ENCODE measurements at regions not wholly inside any gene's neighbourhood (a gene's known extent, or its start where the extent isn't known, plus 50 kb on each side); places are given as distances from the start of the nearest gene placed in this dataset.

DNA sequence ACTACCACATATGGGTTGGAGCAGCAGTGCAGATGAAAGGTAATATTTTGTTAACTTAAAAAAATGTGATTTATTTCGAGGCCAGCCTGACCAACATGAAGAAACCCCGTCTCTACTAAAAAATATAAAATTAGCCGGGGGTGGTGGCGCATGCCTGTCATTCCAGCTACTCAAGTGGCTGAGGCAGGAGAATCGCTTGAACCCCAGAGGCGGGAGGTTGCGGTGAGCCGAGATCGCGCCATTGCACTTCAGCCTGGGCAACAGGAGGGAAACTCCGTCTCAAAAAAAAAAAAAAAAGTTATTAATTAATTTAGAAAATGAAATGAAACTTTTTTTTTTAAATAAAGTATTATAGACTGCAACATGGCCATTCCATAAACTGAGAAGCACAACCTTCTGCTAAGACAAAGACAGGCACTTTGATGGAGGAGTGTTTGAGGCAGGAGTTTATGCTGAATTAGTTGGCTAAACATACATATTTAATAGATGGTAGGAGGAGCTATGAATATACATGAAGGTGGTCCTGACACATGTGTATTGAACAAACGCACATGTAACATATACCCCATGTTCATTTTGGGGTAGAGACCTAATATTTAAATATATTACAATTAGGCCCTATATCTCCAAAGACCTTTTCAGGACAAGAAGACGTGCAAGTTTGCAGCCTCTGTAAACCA, 1485.3 kb upstream of the MIR17HG start:
- DNase-seq: no peak

DNA sequence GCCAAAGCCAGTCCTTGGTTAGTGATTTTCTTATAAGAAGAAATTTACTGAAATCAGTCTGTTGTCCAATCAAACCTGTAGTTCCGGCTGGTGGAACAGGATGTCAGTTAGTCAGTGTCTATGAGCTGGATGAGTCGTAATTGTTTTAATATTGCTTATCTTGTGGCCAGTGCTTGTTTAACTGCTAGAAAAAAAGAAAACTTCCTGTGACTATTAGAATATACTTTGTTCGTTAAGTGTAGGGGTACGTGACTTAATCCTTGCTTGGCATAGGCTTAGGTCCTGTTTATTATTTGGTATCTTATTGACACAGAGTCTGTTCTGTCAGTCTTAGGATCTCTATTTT, 1484.8 kb upstream of the MIR17HG start:
- no peak for DNase-seq

DNA sequence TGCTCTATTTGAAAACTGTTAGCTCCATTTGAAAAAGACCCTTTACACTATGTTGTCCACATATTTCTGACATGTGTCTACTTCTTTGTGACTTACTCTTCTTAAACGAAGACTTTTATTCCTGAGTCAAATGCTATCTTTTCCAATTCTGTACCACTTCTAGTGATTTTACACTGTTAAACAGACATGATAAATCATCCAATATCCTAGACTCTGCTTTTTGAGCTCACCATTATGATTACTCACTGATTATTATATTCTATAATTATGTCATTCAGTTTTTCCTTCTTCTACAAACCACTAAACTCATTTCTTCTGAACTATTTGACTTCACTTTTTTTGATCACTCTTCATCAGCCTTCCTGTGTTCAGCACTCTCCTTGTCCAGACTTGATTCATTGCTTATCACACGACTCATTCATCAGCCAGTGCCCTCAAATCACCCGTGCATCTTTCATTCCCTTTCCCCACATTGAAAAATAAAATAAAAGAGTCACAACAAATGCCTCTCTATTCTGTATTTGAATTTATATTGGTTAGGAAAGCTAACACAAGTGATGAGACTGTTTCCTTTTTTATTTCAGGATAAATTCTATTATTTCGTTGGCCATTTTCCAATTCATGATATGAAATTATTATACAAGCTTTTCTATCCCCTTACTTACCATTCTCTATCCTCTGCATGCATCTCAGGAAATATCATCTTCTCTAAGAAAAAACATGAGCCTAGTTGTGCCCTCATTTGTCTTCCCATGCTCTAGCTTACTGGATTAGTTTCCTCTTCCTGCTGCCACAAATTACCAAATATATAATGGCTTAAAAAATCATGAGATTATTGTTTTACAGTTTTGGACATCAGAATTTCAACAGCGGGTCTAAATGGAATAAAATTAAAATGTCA, 1482.1 kb upstream of the MIR17HG start:
- no peak for DNase-seq

DNA sequence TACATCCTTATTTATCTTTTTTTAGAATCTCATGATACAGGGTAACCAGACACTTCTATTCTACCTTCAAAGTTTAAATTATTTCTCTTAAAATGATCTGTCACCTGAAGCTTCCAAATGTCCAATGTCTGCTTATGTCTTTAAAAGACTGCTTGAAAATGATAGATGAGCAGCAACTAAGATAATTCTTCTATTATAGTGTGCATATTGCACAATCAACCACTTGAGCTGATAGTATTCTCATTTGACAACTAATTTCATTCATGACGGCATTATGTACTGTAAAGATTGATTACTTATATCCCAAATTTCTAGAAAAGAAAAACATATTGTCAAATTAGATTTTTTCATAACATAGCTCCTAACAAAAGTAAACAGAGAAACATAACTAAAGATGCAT, 1478.2 kb upstream of the MIR17HG start:
- DNase-seq: no peak

DNA sequence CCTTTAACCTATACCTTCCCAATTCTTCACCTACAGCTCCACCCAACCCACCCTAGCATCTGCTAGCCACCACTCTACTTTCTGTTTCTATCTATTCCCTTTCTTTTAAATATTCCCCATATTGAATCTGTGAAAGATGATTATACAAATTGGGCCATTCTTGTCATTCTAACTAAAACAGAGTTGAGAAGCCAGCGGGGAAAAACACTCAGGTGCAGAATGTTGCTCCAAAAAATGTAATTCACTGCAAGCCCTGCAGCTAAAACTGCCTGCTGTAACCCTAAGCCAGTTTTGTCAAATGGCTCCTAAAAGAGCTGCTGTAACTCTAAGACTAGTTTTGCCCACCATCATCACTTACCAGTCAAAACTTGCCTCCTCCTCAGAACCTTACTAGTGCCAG, 1468.6 kb upstream of the MIR17HG start:
- no peak for DNase-seq

DNA sequence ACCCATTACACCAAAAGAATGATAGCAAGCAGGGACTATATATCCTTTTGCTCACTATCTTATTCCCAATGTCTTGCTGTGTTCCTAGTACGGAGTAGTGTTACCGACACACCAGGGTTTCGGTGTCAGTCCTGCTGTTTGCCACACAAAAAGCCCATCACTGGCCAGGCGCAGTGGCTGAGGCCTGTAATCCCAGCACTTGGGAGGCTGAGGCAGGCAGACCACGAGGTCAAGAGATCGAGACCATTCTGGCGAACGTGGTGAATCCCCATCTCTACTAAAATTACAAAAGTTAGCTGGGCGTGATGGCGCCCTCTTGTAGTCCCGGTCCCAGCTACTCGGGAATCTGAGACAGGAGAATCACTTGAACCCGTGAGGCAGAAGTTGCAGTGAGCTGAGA, 1467.3 kb upstream of the MIR17HG start:
- no peak for DNase-seq

DNA sequence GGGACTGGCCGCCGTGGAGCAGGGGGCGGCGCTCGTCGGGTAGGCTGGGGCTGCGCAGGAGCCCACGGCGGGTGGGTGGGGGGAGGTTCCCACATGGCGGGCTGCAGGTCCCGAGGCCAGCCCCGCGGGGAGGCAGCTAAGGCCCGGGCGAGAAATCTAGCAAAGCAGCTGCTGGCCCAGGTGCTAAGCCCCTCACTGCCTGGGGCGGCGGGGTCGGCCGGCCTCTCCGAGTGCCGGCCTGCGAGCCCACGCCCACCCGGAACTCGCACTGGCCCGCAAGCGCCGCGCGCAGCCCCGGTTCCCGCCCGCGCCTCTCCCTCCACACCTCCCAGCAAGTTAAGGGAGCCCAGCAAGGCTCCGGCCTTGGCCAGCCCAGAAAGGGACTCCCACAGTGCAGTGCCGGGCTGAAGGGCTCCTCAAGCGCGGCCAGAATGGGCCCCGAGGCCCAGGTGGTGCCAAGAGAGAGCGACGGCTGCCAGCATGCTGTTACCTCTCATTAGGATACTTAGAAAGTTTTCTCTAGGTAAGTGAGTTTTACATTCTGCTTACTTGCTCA, 1463.5 kb upstream of the MIR17HG start:
- DNase-seq: no peak

DNA sequence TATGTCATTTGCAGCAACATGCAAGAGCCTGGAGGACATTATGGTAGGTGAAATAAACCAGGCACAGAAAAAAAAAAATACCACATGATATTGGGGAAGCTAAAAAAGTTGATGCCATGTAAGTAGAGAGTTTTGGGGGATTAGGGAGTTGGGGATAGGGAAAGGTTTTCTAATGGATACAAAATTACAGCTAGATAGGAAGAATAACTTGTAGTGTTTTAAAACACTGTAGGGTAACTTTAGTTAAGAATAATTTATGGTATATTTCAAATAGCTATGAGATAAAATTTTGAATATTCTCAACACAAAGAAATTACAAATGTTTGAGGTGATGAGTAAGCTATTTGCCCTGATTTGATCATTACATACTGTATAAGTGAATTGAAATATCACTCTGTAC, 1456.7 kb upstream of the MIR17HG start:
- no peak for DNase-seq

DNA sequence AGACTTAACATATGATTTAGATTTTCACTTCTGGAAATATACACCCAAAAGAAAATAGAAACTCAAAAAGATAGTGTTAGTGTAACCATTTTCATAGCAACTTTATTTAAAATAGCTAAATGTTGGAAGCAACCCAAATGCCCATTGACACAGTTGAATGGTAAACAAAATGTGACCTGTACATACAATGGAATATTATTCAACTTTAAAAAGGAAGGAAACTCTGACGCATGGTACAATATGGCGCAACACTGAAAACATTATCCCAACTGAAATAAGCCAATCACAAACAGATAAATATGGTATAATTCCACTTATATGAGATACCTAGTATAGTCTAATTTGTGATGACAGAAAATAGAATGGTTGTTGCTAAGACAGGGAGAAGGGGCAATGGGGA, 1456.1 kb upstream of the MIR17HG start:
- DNase-seq: no peak

DNA sequence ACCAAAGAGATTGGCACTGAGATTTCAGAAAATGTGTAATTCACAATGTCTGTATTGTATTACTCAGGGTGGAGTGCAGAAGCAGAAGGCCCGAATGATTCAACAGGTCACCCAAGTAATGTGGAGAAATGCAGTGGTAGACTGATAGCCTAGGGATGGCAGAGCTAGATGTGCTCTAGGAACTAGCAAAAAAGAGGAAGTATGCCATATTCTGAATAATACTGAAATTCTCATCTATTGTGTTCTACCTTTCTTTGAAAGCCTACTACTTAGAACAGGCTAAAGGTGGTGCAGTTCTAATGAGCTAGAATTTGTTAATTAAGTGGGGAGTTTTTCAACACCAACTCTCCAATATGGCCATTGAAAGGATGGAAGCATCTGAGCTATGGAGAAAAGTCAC, 1449.8 kb upstream of the MIR17HG start:
- DNase-seq: no peak

DNA sequence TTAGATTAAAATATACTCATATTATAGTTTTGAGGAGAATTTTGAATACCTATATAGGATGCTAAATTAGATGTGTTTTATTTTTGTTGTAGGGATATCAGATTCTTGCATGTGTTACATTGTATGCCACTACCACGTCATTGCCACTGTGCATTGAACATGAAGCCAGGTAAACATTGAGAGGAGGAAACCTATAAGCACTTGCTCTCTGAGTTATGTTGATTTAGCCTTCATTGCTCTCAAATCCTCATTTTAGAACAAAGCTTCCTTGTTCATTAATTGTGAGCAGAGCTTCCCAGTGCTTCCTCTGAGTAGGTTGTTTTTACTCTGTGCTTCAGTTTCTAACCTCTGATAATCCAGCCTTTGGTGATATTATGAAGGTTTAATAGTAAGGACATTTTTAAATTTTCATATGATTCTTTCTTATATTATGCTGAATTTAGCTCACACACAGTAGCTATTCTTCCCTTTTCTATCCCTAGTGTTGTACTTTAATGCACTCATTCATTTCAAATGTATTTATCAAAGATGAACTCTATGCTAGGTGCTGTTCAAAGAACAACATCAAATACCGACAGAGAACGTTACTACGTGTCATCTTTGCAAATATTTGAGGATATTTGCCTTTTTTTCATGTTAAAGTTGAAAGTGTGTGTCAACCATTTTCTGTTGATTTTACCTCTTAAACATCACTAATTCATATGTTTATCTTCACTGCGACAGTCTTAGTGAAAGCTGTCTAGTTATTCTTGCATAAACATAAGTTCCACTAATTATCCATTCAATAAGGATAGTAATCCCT, 1448.0 kb upstream of the MIR17HG start:
- DNase-seq: peak; percentile 10

DNA sequence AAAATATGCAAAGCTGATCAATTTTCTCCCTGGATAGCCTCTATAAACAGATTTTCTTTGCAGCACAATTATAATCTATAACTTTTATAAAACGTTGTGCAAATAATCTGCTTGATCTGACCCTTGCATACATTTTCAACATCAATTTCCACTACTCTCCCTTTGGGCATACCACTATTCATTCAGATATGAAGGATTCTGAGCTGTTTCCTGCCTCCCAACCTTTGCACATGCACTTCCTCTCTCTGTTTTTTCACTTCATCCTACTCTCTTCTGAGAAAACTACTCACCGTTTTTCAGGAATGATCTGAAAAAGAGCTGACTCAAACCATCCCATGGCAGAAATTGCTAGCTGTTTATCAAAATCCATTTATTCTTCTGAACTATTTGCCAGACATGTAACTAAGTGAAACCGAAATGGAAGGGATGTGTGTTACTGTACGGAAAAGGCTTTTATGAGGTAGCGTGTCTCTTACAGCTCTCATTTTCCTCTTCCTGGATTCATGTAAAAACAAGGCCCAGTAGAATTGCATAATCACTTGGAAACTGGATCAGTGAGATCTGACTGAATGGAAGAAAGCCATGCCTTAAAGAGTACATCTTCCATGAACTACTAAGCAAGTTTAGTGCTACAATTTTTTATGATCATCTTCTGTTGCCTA, 1447.3 kb upstream of the MIR17HG start:
- DNase-seq: no peak

DNA sequence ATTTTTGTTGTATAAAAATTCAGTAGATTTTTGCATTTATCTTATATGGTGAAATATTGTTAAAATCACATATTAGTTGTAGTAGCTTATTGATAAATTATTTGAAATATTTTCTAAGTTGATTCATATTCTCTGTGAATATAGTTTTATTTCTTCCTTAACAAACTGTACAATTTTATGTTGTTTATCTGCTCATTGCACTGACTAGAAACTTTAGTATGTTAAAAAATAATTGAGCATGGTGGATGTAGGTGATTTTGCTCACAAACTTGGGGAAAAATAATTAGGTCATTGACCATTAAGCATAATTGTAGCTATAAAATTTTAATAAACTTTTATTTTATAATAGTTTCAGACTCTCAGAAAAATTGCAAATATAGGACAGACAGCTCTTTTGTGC, 1445.3 kb upstream of the MIR17HG start:
- no peak for DNase-seq

DNA sequence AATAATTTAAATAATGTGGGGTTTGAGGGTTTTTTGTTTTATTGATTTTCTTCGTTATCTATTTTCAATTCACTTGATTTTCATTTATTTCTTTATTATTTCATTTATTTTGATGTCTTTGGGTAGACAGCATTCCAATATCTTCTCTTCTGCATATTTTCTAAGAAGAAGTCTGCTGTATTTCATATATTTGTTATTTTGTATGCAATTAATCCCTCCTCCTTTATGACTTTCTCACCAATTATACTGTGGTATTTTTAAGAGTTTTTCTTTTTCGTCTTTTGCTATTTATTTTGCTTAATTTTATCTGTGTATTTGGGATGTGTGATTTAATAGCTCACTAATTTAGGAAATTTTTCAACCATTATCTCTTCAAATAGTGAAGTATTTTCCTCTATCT, 1444.4 kb upstream of the MIR17HG start:
- DNase-seq: no peak

DNA sequence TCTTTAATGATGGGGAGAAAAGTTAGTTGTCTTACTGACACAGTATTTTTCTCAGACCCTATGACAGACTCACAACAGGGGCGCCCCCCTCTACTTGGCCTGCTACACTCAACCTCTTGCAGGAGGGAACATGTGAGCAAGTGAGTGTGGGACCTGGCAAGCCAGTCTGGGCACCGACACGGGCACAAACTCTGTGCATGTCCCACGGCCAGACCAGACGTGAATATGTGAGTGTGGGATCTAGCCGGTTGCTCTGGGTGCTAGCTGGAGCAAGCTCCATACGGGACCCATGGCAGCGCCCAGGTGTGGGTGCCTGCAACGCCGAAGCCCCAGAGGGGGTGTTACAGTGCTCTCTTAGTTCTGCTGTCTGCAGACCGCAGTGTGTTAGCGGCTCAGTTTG, 1437.3 kb upstream of the MIR17HG start:
- no peak for DNase-seq

DNA sequence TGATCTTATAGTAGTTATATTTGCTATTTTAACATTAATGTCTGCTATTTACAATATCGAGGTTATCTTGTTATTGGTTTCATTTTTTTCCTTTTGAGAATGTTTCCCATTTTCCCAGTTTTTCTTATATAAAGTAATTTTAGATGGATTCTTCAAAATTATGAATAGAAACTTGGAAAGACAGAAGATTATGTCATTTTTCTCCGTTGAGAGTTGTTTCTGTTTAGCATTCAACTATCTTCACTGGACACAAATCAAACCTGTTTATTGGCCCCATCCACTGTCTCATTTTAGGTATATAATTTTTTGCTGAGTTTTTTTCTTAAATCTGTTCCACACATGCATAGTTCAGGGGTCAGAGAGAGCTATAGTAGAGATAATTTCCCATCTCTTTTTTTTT, 1430.9 kb upstream of the MIR17HG start:
- DNase-seq: no peak

DNA sequence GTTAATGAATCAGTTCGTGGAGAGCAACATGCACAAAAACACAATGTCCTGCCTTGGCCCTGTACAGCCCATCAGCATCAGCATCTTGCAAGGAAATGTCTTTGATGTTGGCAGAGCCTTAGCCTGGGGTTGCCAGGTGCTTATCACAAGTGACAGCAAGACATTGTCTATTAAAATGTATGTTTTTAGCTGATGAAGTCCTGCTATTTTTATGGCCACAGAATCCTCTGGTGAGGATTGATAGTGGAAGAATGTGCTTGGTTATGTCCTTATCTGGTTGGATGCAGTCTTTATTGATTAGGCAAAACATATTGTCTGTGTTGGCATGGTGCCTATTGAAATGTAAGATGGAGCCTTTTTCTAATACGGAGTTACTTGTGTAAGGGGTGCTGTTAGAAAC, 1427.0 kb upstream of the MIR17HG start:
- DNase-seq: no peak

DNA sequence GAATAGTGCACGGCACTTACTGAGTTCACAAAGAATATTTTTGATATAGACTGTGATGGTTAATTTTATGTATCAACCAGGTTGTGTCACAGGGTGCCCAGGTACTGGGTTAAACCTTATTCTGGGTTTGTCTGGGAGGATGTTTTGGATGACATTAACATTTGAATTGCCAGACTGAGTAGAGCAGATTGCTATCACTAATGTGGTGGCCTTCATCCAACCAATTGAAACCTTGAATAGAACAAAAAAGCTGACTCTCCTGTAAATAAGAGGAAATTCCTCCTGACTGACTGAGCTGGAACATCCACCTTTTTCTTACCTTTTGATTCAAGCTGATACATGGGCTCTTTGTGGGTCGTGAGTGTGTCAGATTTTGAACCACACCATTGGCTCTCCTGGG, 1424.4 kb upstream of the MIR17HG start:
- DNase-seq: no peak

DNA sequence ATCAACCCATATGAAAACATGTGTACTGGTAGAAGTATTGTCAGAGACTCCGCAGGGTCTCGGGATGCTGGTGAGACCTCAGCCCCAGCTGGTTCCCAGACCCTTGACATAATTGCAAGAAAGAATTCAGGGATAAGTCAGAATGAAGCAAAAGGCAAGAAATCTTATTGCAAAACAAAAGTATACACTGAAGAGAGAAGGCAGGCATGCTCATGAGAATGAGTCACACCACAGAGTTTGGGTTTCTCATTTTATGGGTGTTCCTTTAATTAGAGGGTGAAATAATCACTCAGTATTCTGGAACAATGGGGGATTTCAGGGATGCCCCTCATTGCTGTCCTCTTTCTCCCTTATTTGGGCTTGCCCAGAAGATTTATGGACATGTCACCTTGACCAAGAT, 1423.8 kb upstream of the MIR17HG start:
- DNase-seq: no peak

DNA sequence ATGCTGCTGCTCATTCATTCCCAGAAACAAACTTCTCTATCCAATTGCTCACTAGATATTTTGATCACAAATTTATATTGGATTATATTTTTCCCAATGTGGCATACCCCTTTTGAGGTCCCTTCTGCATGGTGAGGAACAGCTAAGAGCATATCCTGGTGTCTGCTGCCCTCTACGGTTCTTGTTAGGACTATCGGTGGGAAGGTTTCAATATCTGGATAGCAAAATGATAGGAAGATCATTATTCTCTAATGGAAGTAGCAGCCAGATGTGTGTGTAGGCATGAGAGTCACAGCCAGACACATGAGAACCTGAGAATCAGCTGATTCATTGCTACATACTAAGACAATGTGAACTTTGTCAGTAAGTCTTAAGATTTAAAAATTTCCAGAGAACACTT, 1422.4 kb upstream of the MIR17HG start:
- DNase-seq: peak; percentile 28

DNA sequence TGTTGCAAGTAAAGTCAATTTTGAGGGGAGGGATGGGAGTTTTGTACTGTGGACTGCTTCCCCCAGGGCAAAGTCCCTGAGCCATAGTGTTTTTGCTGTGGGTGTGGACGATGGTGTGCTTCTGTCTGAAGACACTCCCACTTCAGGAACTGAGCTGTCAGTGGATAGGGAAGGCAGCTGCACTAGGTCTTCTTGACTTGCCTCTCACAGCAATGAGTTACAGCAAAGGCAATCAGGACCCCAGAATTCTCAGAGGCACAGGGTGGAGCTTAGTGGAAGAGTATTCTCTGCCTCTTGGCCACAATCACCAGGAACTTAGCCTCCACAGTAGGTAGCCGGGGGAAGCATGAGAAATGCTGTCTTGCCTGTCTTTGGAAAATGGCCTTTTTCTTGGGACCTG, 1416.6 kb upstream of the MIR17HG start:
- DNase-seq: no peak

DNA sequence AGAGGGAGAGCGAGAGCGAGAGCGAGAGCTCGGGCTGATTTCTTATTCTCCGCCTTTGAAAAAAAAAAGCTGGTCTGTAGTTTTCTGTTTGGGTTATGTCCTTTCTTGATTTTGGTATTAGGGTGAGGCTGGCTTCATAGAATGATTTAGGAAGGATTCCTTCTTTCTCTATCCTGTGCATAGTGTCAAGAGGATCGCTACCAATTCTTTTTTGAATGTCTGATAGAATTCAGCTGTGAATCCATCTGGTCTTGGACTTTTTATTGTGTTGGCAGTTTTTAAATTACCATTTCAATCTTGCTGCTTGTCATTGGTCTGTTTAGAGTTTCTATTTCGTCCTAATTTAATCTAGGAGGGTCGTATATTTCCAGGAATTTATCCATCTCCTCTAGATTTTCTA, 1414.6 kb upstream of the MIR17HG start:
- no peak for DNase-seq

DNA sequence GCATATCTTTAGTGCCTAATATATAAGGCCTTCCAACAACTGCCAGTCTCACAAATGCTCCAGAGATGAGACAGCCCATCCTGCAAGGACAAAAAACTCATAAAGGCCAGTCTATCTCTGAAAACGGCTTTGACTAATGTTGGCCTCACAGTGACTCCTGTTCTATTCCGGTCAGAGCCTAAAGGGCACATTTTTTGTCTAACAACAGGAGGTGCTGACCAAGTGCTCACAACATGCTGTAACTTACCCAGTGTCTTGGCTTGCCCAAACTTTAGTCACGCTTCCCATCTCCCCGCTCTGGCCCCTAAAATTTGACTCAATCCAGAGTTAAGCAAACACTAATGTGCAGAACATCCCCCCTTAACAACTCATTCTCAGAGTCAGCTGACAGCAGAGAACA, 1411.2 kb upstream of the MIR17HG start:
- no peak for DNase-seq

Data from NCI-H1417 treated with DMSO at 0.1 percent for 48 hours (cell line).